ENCODE measurements at regions not wholly inside any gene's neighbourhood (a gene's known extent, or its start where the extent isn't known, plus 50 kb on each side); places are given as distances from the start of the nearest gene placed in this dataset.

GRCh38 chr3:110612045-110612444 is 459.6 kb upstream of the NECTIN3 start (continued):
- no peak for TF ChIP-seq REST (IDR thresholded peaks at IDR 0.05)
- no peak for TF ChIP-seq HNF4G (IDR thresholded peaks at IDR 0.05)
- TF ChIP-seq NR2F2 (IDR thresholded peaks at IDR 0.05) = no peak
- TF ChIP-seq YY1 (IDR thresholded peaks at IDR 0.05) = no peak
- no peak for TF ChIP-seq JUND (IDR thresholded peaks at IDR 0.05)
- no peak for TF ChIP-seq RAD21 (IDR thresholded peaks at IDR 0.05)

GRCh38 chr3:110614186-110614585 is 457.4 kb upstream of the NECTIN3 start:
- no peaks in the 10 kb centered on the region for H3K36me3 ChIP-seq (ENCODE audit: control insufficient read depth in 4 of 4, insufficient read depth in 3 of 4, low read depth in 1 of 4, low read length in 3 of 4)
- no peak overlapping the region for H3K9ac ChIP-seq (ENCODE audit: low read depth in 1 of 2, low read length in 2 of 2)
- H3K27me3 ChIP-seq (ENCODE audit: control insufficient read depth in 4 of 4, insufficient read depth in 4 of 4, low read length in 3 of 4) = no peaks in the 10 kb centered on the region
- TF ChIP-seq REST (IDR thresholded peaks at IDR 0.05) (no peak), YY1 (IDR thresholded peaks at IDR 0.05) (no peak), GABPA (IDR thresholded peaks at IDR 0.05 in 1 of 2, conservative IDR thresholded peaks at IDR 0.05 in 1 of 2) (no peak), SP1 (IDR thresholded peaks at IDR 0.05) (no peak), NR2F2 (IDR thresholded peaks at IDR 0.05) (no peak), RXRA (IDR thresholded peaks at IDR 0.05) (no peak), RAD21 (IDR thresholded peaks at IDR 0.05) (no peak)
- no peaks in the 10 kb centered on the region for H3K9me3 ChIP-seq (ENCODE audit: control insufficient read depth in 4 of 4, low read length in 3 of 4)
- no peak overlapping the region for H3K27ac ChIP-seq (ENCODE audit: low read depth in 1 of 2, low read length in 2 of 2)
- 92% methylated on average over 2 of the region's 2 CpGs for WGBS
- H3K4me1 ChIP-seq (ENCODE audit: control insufficient read depth in 4 of 4, insufficient read depth in 4 of 4, low read length in 3 of 4) = peaks cover 0 to 12% (median 4%) of the 10 kb centered on the region in 4 donors
- no peak for DNase-seq (ENCODE audit: low spot score)
- no peak overlapping the region for H3K4me3 ChIP-seq (ENCODE audit: low read depth in 1 of 3, low read length in 3 of 3)

- Histone ChIP-seq H3K4me3 (ENCODE audit: low read depth in 1 of 3, low read length in 3 of 3) (no peak overlapping the region), H3K4me1 (ENCODE audit: control insufficient read depth in 4 of 4, insufficient read depth in 4 of 4, low read length in 3 of 4) (peaks cover 0 to 13% (median 4%) of the 10 kb centered on the region in 4 donors), H3K9me3 (ENCODE audit: control insufficient read depth in 4 of 4, low read length in 3 of 4) (no peaks in the 10 kb centered on the region), H3K27ac (ENCODE audit: low read depth in 1 of 2, low read length in 2 of 2) (no peak overlapping the region), H3K36me3 (ENCODE audit: control insufficient read depth in 4 of 4, insufficient read depth in 3 of 4, low read depth in 1 of 4, low read length in 3 of 4) (no peaks in the 10 kb centered on the region), H3K9ac (ENCODE audit: low read depth in 1 of 2, low read length in 2 of 2) (no peak overlapping the region), H3K27me3 (ENCODE audit: control insufficient read depth in 4 of 4, insufficient read depth in 4 of 4, low read length in 3 of 4) (no peaks in the 10 kb centered on the region)
- no peak for DNase-seq (ENCODE audit: low spot score)
- 93% methylated on average over 1 of the region's 1 CpG for WGBS
- TF ChIP-seq ATF3 (IDR thresholded peaks at IDR 0.05) = no peak
- peak in 1 of 2 donors; percentile 41 for TF ChIP-seq HNF4A (conservative IDR thresholded peaks at IDR 0.05)
Measured at GRCh38 chr3:110615454-110615853, 456.2 kb upstream of the NECTIN3 start.
